ENCODE measurements at regions not wholly inside any gene's neighbourhood (a gene's known extent, or its start where the extent isn't known, plus 50 kb on each side); places are given as distances from the start of the nearest gene placed in this dataset.

GRCh38 chr17:33497623-33498022, 204.5 kb upstream of the ASIC2 start:
- Mint-ChIP-seq H3K27me3 (ENCODE audit: unreplicated experiment) (no peaks in the 10 kb centered on the region), H3K36me3 (ENCODE audit: unreplicated experiment) (no peaks in the 10 kb centered on the region), H3K4me1 (ENCODE audit: unreplicated experiment) (no peaks in the 10 kb centered on the region), H3K4me3 (ENCODE audit: unreplicated experiment) (no peak overlapping the region), H3K9me3 (ENCODE audit: unreplicated experiment) (peaks cover 15% of the 10 kb centered on the region), H3K27ac (ENCODE audit: unreplicated experiment) (no peak overlapping the region)
- no peak for TF ChIP-seq CTCF (IDR thresholded peaks at IDR 0.05)
- no peak for DNase-seq (ENCODE audit: extremely low spot score, unreplicated experiment)

- Mint-ChIP-seq H3K27me3 (ENCODE audit: unreplicated experiment) (no peaks in the 10 kb centered on the region), H3K27ac (ENCODE audit: unreplicated experiment) (no peak overlapping the region), H3K36me3 (ENCODE audit: unreplicated experiment) (no peaks in the 10 kb centered on the region), H3K4me3 (ENCODE audit: unreplicated experiment) (no peak overlapping the region), H3K9me3 (ENCODE audit: unreplicated experiment) (peaks cover 15% of the 10 kb centered on the region), H3K4me1 (ENCODE audit: unreplicated experiment) (no peaks in the 10 kb centered on the region)
- no peak for TF ChIP-seq CTCF (IDR thresholded peaks at IDR 0.05)
- DNase-seq (ENCODE audit: extremely low spot score, unreplicated experiment), result no peak
Observed at GRCh38 chr17:33498069-33498468, 205.0 kb upstream of the ASIC2 start.

GRCh38 chr17:33499040-33499439, 205.9 kb upstream of the ASIC2 start:
- Mint-ChIP-seq H3K27me3 (ENCODE audit: unreplicated experiment) (no peaks in the 10 kb centered on the region), H3K36me3 (ENCODE audit: unreplicated experiment) (no peaks in the 10 kb centered on the region), H3K4me1 (ENCODE audit: unreplicated experiment) (no peaks in the 10 kb centered on the region), H3K4me3 (ENCODE audit: unreplicated experiment) (no peak overlapping the region), H3K9me3 (ENCODE audit: unreplicated experiment) (peaks cover 10% of the 10 kb centered on the region), H3K27ac (ENCODE audit: unreplicated experiment) (no peak overlapping the region)
- DNase-seq (ENCODE audit: extremely low spot score, unreplicated experiment), result no peak
- TF ChIP-seq CTCF (IDR thresholded peaks at IDR 0.05), result no peak

- no peaks in the 10 kb centered on the region for H3K4me1 Mint-ChIP-seq (ENCODE audit: unreplicated experiment)
- no peaks in the 10 kb centered on the region for H3K36me3 Mint-ChIP-seq (ENCODE audit: unreplicated experiment)
Observed at GRCh38 chr17:33500151-33500550, 207.1 kb upstream of the ASIC2 start.

GRCh38 chr17:33501185-33501584, 208.1 kb upstream of the ASIC2 start:
- no peak overlapping the region for H3K27ac Mint-ChIP-seq (ENCODE audit: unreplicated experiment)
- no peaks in the 10 kb centered on the region for H3K36me3 Mint-ChIP-seq (ENCODE audit: unreplicated experiment)
- no peak for TF ChIP-seq CTCF (IDR thresholded peaks at IDR 0.05)
- H3K4me3 Mint-ChIP-seq (ENCODE audit: unreplicated experiment), result no peak overlapping the region
- no peaks in the 10 kb centered on the region for H3K4me1 Mint-ChIP-seq (ENCODE audit: unreplicated experiment)
- H3K9me3 Mint-ChIP-seq (ENCODE audit: unreplicated experiment), result peaks cover 11% of the 10 kb centered on the region
- H3K27me3 Mint-ChIP-seq (ENCODE audit: unreplicated experiment), result no peaks in the 10 kb centered on the region
- no peak for DNase-seq (ENCODE audit: extremely low spot score, unreplicated experiment)

More at GRCh38 chr17:33500151-33500550, 207.1 kb upstream of the ASIC2 start:
- TF ChIP-seq CTCF (IDR thresholded peaks at IDR 0.05), result no peak
- H3K27ac Mint-ChIP-seq (ENCODE audit: unreplicated experiment), result no peak overlapping the region
- H3K27me3 Mint-ChIP-seq (ENCODE audit: unreplicated experiment), result no peaks in the 10 kb centered on the region
- H3K9me3 Mint-ChIP-seq (ENCODE audit: unreplicated experiment), result peaks cover 6% of the 10 kb centered on the region
- no peak overlapping the region for H3K4me3 Mint-ChIP-seq (ENCODE audit: unreplicated experiment)
- DNase-seq (ENCODE audit: extremely low spot score, unreplicated experiment), result no peak

Data from osteocyte (in vitro differentiated cells).